ENCODE measurements at regions not wholly inside any gene's neighbourhood (a gene's known extent, or its start where the extent isn't known, plus 50 kb on each side); places are given as distances from the start of the nearest gene placed in this dataset.

GRCh38 chr2:207290833-207291624 lies 125.3 kb upstream of the KLF7 start:
- no peak for DNase-seq

- DNase-seq = no peak
These were observed 126.0 kb upstream of the KLF7 start for GRCh38 chr2:207291625-207292252.

- no peak for DNase-seq
These were observed 130.7 kb upstream of the KLF7 start for GRCh38 chr2:207296265-207296948.

GRCh38 chr2:207300817-207301216 lies 135.1 kb upstream of the KLF7 start:
- no peak for DNase-seq

- no peak for DNase-seq
These were observed 139.0 kb upstream of the KLF7 start for GRCh38 chr2:207304761-207305160.

- no peak for DNase-seq
These were observed 142.9 kb upstream of the KLF7 start for GRCh38 chr2:207308519-207309224.

GRCh38 chr2:207311316-207312005 lies 145.7 kb upstream of the KLF7 start:
- no peak for DNase-seq

- no peak for DNase-seq
These were observed 146.2 kb upstream of the KLF7 start for GRCh38 chr2:207312006-207312356.

GRCh38 chr2:207313947-207314346 lies 148.2 kb upstream of the KLF7 start:
- DNase-seq = no peak

- no peak for DNase-seq
These were observed 149.4 kb upstream of the KLF7 start for GRCh38 chr2:207315131-207315530.

GRCh38 chr2:207316484-207316883 lies 150.7 kb upstream of the KLF7 start:
- DNase-seq = no peak

- DNase-seq = no peak
These were observed 151.2 kb upstream of the KLF7 start for GRCh38 chr2:207316906-207317305.

- no peak for DNase-seq
These were observed 151.7 kb upstream of the KLF7 start for GRCh38 chr2:207317378-207317984.

- DNase-seq = no peak
These were observed 152.5 kb upstream of the KLF7 start for GRCh38 chr2:207318181-207318628.

GRCh38 chr2:207319316-207319715 lies 153.6 kb upstream of the KLF7 start:
- DNase-seq = no peak

GRCh38 chr2:207320381-207321159 lies 154.8 kb upstream of the KLF7 start:
- no peak for DNase-seq

GRCh38 chr2:207321514-207321913 lies 155.8 kb upstream of the KLF7 start:
- DNase-seq = no peak

GRCh38 chr2:207324001-207324400 lies 158.3 kb upstream of the KLF7 start:
- no peak for DNase-seq

- no peak for DNase-seq
These were observed 161.8 kb upstream of the KLF7 start for GRCh38 chr2:207327513-207327912.

GRCh38 chr2:207328944-207329386 lies 163.2 kb upstream of the KLF7 start:
- DNase-seq = no peak

- DNase-seq = no peak
These were observed 165.2 kb upstream of the KLF7 start for GRCh38 chr2:207330912-207331311.

All from NCI-H187 (cell line).